GM12878 (cell line): ENCODE measurements at regions not wholly inside any gene's neighbourhood (a gene's known extent, or its start where the extent isn't known, plus 50 kb on each side); places are given as distances from the start of the nearest gene placed in this dataset.
A peak's percentile ranks its signal among the peaks of the same experiment; 100 is the strongest.

Experiments used
- BACH1 ChIP-seq: fragments of 450-650 bp; IDR thresholded peaks from 2 replicates; pipeline ENCODE4 v1.6.1; 2017; ENCODE audit warnings: mild to moderate bottlenecking, borderline replicate concordance
- CHD1 ChIP-seq: IDR thresholded peaks from 2 replicates; pipeline ENCODE4 v1.6.1; 2012; ENCODE audit warnings: low read depth, low read length, improper control_type of control experiment
- CHD4 ChIP-seq: fragments of 200-600 bp; sonication (generic); IDR thresholded peaks from 2 replicates; pipeline ENCODE4 v1.6.1; 2016; ENCODE audit warnings: mild to moderate bottlenecking
- FOXK2 ChIP-seq: fragments of 450-650 bp; IDR thresholded peaks from 2 replicates; pipeline ENCODE4 v1.6.1; 2017; ENCODE audit warnings: mild to moderate bottlenecking, moderate library complexity
- FOXM1 ChIP-seq: IDR thresholded peaks from 2 replicates; pipeline ENCODE4 v1.6.1; 2012; ENCODE audit warnings: low read depth, mild to moderate bottlenecking, inconsistent platforms, low read length, moderate library complexity
- HDAC6 ChIP-seq: fragments of 200-600 bp; sonication (generic); IDR thresholded peaks from one replicate; pipeline ENCODE4 v1.8.0; 2017; ENCODE audit warnings: antibody characterized with exemption; ENCODE audit not compliant: unreplicated experiment
- IKZF1 ChIP-seq: fragments of 450-650 bp; conservative IDR thresholded peaks from 2 replicates; pipeline ENCODE4 v1.6.1; 2017; ENCODE audit warnings: antibody characterized with exemption, mild to moderate bottlenecking
- IRF4 ChIP-seq: IDR thresholded peaks from 2 replicates; pipeline ENCODE4 v1.6.1; 2011; ENCODE audit warnings: low read depth, low read length
- LARP7 ChIP-seq: fragments of 450-650 bp; IDR thresholded peaks from 2 replicates; pipeline ENCODE4 v1.6.1; 2017; ENCODE audit warnings: mild to moderate bottlenecking
- NFYA ChIP-seq: IDR thresholded peaks from 2 replicates; pipeline ENCODE4 v1.6.1; 2011; ENCODE audit warnings: low read depth, mild to moderate bottlenecking, low read length, improper control_type of control experiment, borderline replicate concordance
- SRF ChIP-seq, 2 experiments: IDR thresholded peaks; 2 replicates each; pipeline ENCODE4 v1.6.1; 2011; ENCODE audit warnings: low read depth in 2 of 2, low read length in 2 of 2, mild to moderate bottlenecking in 1 of 2, moderate library complexity in 1 of 2
- SUPT20H ChIP-seq: IDR thresholded peaks from 2 replicates; pipeline ENCODE4 v1.6.1; 2011; ENCODE audit warnings: low read depth, mild to moderate bottlenecking, low read length, moderate library complexity, borderline replicate concordance; ENCODE audit not compliant: control insufficient read depth
- SUZ12 ChIP-seq: fragments of 200-600 bp; sonication (generic); IDR thresholded peaks from one replicate; pipeline ENCODE4 v1.6.1; 2018; ENCODE audit warnings: antibody characterized with exemption, mild to moderate bottlenecking; ENCODE audit not compliant: unreplicated experiment
- TARDBP ChIP-seq: IDR thresholded peaks from 2 replicates; pipeline ENCODE4 v1.6.1; 2016; ENCODE audit warnings: borderline replicate concordance
- WRNIP1 ChIP-seq: IDR thresholded peaks from 2 replicates; pipeline ENCODE4 v1.6.1; 2011; ENCODE audit warnings: low read depth, low read length, improper control_type of control experiment, borderline replicate concordance
- ZNF207 ChIP-seq: fragments of 450-650 bp; IDR thresholded peaks from 2 replicates; pipeline ENCODE4 v1.6.1; 2014; ENCODE audit warnings: antibody characterized with exemption, mild to moderate bottlenecking, borderline replicate concordance
- TF ChIP-seq, protein P1 (sequence below): fragments of 450-650 bp; IDR thresholded peaks from 2 replicates; pipeline ENCODE4 v1.6.1; 2016; ENCODE audit warnings: mild to moderate bottlenecking, moderate library complexity, borderline replicate concordance
- TF ChIP-seq, protein P2 (sequence below): fragments of 450-650 bp; IDR thresholded peaks from 2 replicates; pipeline ENCODE4 v1.6.1; 2018; ENCODE audit warnings: borderline replicate concordance, mild to moderate bottlenecking; ENCODE audit not compliant: partially characterized antibody
- TF ChIP-seq, protein P3 (sequence below): fragments of 450-650 bp; conservative IDR thresholded peaks from 2 replicates; pipeline ENCODE4 v1.6.1; 2017; ENCODE audit warnings: mild to moderate bottlenecking, moderate library complexity

DNA sequence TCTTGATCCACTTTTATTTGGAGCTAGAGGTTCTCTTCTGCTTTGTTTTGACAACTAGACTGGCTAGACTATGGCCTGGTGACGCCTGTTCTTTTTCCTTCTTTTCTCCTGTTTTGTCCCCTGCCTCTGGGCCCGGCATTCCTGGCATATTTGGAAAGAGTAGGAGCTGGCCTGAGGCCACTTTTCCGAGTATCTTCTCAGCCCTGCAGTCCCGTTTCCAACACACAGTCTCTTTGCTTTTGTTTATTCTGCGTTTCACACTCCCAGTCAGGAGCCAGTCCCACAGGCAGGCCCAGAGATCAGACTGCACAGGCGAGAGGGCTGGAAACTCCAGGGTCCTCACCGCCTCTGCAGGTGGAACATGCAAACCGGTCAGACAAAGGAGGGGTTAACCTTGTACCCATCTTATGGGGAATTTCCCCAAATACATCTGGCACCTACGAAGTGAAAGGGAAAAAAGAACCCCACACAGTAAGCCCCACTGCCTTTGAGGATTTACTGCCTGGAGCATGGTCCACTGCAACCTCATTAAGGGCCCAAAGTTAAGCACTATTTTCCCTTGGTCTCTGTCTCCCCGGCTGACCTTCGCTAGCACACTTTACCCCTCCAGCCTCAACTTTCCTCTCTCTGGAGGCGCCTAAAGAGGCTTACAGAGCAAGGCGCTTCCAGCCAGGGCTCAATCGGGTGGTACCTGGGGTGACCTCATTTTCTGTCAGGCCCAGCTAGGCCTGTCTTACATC, 141.1 kb downstream of the TOMM20 start (continued):
- TF ChIP-seq, protein P1, sequence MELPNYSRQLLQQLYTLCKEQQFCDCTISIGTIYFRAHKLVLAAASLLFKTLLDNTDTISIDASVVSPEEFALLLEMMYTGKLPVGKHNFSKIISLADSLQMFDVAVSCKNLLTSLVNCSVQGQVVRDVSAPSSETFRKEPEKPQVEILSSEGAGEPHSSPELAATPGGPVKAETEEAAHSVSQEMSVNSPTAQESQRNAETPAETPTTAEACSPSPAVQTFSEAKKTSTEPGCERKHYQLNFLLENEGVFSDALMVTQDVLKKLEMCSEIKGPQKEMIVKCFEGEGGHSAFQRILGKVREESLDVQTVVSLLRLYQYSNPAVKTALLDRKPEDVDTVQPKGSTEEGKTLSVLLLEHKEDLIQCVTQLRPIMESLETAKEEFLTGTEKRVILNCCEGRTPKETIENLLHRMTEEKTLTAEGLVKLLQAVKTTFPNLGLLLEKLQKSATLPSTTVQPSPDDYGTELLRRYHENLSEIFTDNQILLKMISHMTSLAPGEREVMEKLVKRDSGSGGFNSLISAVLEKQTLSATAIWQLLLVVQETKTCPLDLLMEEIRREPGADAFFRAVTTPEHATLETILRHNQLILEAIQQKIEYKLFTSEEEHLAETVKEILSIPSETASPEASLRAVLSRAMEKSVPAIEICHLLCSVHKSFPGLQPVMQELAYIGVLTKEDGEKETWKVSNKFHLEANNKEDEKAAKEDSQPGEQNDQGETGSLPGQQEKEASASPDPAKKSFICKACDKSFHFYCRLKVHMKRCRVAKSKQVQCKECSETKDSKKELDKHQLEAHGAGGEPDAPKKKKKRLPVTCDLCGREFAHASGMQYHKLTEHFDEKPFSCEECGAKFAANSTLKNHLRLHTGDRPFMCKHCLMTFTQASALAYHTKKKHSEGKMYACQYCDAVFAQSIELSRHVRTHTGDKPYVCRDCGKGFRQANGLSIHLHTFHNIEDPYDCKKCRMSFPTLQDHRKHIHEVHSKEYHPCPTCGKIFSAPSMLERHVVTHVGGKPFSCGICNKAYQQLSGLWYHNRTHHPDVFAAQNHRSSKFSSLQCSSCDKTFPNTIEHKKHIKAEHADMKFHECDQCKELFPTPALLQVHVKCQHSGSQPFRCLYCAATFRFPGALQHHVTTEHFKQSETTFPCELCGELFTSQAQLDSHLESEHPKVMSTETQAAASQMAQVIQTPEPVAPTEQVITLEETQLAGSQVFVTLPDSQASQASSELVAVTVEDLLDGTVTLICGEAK = no peak
- TF ChIP-seq SRF (IDR thresholded peaks at IDR 0.05; ENCODE audit: low read depth in 2 of 2, low read length in 2 of 2) (no peak), BACH1 (no peak), HDAC6 (no peak), NFYA (no peak), FOXK2 (no peak), WRNIP1 (no peak), LARP7 (peak; percentile 41; the same call in 1 of the 2 replicates), CHD1 (no peak), TARDBP (no peak; the same call in 1 of the 2 replicates), FOXM1 (no peak), IRF4 (no peak), ZNF207 (no peak), SUPT20H (no peak), SUZ12 (no peak), CHD4 (no peak), IKZF1 (peak; percentile 85)
- TF ChIP-seq, protein P2, sequence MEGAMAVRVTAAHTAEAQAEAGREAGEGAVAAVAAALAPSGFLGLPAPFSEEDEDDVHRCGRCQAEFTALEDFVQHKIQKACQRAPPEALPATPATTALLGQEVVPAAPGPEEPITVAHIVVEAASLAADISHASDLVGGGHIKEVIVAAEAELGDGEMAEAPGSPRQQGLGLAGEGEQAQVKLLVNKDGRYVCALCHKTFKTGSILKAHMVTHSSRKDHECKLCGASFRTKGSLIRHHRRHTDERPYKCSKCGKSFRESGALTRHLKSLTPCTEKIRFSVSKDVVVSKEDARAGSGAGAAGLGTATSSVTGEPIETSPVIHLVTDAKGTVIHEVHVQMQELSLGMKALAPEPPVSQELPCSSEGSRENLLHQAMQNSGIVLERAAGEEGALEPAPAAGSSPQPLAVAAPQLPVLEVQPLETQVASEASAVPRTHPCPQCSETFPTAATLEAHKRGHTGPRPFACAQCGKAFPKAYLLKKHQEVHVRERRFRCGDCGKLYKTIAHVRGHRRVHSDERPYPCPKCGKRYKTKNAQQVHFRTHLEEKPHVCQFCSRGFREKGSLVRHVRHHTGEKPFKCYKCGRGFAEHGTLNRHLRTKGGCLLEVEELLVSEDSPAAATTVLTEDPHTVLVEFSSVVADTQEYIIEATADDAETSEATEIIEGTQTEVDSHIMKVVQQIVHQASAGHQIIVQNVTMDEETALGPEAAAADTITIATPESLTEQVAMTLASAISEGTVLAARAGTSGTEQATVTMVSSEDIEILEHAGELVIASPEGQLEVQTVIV = no peak
- TF ChIP-seq, protein P3, sequence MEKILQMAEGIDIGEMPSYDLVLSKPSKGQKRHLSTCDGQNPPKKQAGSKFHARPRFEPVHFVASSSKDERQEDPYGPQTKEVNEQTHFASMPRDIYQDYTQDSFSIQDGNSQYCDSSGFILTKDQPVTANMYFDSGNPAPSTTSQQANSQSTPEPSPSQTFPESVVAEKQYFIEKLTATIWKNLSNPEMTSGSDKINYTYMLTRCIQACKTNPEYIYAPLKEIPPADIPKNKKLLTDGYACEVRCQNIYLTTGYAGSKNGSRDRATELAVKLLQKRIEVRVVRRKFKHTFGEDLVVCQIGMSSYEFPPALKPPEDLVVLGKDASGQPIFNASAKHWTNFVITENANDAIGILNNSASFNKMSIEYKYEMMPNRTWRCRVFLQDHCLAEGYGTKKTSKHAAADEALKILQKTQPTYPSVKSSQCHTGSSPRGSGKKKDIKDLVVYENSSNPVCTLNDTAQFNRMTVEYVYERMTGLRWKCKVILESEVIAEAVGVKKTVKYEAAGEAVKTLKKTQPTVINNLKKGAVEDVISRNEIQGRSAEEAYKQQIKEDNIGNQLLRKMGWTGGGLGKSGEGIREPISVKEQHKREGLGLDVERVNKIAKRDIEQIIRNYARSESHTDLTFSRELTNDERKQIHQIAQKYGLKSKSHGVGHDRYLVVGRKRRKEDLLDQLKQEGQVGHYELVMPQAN = no peak
